DMS114 treated with DMSO at 0.1 percent for 48 hours (cell line): ENCODE measurements at regions not wholly inside any gene's neighbourhood (a gene's known extent, or its start where the extent isn't known, plus 50 kb on each side); places are given as distances from the start of the nearest gene placed in this dataset.
"Not testable (repeated sequence)": the region's sequence is repeated elsewhere in the genome, so short reads cannot be mapped to it uniquely, and the experiment has no call there.

ENCODE experiments used
- DNase-seq: peaks from one replicate; lab custom pipeline; 2025; ENCODE audit not compliant: unreplicated experiment; lab: John Stamatoyannopoulos, UW

DNA sequence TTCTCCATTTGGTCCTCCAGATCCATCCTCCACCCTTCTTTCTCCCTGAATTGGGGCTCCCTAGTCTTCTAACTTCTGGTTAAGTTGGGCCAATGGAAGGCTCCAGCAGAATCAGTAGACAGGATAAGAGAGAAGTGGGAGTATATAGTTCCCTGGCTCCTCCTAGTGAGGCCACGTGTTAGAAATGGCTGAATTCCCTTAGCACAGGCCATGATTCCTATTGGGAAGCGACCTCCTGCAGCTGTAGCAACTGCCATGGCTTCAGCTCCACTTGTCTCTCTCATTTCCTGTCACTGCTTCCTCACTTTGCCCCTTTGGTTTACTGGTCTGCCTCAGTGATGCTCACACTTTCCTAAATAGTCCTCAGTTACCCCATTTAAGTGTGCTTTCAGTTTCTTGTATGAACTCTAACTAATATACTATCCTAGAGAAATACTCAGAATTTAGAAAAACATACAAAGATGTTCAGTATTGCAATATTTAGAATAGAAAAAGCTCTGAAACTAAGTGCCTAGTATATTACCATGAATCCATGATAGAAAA, 104.8 kb upstream of the SMARCA2 start:
- no peak for DNase-seq

DNA sequence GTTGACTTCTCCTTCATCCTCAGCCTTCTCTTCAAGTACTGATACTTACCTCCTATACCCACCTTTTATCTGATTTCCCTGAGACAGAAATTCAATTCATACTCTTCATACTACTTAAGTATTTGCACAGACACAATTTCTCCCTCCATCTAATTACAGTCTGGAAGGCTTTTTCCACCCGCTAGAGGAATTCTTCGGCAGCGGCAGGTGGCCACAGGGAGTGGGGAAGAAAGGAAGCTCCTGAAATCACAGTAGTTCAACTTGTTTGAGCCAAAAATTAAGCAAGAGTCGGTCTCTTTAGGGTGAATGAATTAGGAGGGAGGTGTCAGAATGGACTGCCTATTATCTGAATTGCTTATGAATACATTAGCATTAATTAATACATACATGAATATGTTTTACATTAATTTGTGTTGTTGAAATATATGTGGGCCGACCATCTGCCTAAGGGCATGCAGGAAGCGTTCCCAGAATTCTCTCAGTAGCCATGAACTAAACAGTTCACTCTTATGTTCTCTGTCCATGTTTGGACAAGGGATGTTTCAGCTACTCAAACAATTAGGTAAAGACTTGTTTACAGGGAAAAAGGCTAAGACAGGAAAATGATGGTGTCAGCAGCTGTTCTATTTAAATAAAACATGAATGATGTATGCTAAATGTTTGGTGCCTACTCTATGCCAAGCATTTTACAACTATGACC, 101.4 kb upstream of the SMARCA2 start:
- no peak for DNase-seq

DNA sequence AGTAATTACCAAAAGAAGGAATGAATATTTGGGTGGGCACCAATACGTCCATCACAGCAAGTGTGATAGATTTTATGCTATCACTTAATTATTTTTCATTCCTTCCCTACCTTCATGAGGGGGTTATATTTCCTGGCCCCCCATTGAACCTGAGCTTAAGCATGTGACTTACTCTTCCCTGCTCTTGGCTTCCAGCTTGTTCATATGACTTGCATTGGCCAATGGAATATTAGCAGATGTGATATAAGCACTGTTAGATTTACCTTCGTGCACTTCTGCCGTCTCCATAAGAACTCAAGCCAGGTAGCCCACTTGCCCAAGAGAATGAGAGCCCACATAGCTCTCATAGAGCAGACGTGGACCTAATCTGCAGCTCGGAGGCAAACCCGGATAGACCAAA, 99.1 kb upstream of the SMARCA2 start:
- no peak for DNase-seq

DNA sequence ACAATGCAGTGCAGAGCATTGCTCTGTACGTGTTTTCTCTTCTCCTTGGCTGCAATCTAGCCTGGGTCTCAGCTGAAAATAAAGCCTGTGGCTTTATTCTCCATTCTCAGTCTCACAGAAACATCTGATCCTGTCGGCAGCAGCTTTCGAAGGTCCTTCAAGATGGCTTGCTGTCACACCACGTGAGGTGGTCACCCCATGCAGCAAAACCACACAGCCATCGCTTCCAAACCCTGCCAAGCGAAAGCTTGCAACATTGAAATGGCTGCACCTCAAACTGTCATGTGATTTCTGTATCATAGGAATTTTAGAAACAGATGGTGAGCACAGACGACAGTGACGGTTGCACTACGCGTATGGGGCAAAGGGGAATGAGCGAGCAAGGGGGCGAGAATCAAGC, 98.5 kb upstream of the SMARCA2 start:
- DNase-seq, result no peak

DNA sequence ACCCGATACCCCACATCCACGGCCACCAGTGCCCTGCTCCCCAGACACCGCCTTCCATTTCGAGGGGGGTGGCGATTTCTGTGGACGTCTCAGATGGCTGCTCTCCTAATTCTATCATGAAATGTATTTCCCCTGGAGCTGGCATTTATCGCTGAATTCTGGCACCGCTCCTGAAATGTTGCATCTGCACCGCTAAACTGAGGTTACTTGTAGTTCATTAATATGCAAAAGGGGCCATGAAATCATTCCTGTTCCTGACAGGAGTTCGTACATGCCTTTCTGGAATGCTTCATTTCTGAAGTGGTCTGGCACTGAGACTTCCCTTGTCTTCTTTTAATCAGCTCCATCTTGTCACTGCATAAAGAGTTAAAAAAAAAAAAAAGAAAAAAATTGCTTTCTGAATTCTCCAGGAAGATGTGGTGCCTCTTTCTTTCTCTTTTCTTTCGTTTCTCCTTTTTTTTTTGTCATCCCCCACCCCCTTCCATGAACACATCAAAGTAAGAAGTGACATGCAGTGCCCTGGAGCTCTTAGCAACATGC, 97.7 kb upstream of the SMARCA2 start:
- DNase-seq, result no peak

DNA sequence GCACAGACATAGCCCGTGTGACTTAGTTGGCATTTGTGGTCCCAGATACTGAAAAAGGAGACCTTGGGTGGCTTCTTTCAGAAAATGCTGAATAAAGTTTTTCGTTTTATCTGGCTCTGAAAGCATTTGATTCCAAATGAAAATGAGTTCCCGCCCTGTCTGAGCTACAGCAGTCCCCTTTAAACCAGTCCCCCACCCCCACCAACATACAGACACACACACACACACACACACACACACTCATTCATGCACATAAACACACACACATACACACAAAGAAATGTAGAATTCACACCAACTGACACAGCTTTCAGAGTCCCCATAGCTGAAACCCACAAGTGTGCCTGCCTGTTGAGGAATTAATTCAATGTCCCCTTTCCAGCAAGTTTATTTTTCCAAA, 97.0 kb upstream of the SMARCA2 start:
- no peak for DNase-seq

DNA sequence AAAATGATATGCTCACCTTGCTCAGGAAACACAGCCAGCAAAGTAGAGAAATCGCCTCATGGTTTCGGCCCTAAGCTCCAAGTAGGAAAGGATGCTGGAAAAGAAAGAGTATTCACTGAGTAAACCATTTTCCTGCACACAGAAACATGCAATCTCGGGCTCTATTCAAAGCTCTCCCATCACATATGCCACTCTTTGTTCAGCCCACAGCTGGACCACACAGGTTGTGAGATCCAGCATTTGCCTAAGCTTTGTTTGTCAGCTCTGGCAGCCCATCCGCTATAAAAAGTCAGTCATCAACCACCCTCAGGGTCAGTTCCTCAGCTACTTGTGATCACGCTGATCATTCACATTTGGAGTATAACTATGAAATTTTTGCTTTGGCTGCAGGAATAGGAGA, 96.5 kb upstream of the SMARCA2 start:
- DNase-seq, result no peak

DNA sequence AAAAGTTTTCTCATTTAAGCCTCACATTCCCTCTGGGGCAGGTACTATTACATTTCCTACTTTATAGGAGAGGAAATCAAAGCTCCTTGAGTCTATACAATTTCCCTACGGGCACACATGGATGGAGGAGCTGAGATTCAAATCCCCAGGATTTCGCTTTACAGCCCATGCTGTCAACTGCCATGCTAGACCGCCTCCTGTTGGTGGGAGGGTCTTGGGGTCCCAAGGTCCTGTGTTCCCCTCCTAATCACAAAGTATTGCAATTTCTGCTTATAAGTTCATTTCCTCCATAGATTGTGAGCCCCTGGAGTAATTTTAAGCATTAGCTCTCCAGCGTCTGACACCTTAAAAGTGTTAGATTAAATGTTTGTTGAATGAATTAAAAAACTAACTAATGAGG, 95.9 kb upstream of the SMARCA2 start:
- DNase-seq, result no peak

DNA sequence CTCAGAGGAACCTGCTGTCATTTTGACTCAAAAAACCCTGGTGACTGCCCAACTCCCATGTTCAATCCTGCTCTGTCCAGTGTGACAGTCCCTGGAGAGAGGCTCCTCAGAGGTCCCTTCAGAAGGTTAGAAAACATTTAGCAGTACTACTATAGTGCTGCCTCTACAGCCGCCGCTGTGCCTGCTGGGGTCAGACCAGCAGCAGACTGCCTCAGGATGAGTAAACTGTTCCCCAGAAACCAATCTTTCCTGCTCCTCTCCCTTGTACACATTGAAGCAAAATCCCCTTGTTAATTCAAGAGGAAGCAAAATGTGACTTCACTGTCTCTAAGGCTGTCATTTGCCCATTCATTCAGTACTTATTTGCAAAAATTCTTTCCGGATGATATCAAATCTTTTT, 94.8 kb upstream of the SMARCA2 start:
- no peak for DNase-seq

DNA sequence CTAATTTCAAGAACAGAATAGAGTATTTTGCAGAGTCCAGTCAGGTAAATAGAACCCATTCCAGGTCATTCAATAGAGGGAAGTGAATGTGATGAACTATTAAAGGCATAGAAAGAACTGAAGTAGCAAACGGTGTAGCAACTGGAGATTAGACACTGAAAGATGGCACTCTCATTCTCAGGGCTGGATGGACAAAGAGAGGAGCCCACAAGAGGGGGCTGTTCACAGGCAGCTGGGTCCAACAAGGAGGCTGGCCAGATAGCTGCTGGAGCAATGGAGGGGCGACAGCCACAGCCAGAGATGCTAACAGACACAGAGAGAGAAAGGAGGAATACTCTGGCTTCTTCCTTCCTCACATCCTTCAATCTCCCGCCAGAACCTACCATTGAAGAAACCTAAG, 93.1 kb upstream of the SMARCA2 start:
- DNase-seq, result no peak

DNA sequence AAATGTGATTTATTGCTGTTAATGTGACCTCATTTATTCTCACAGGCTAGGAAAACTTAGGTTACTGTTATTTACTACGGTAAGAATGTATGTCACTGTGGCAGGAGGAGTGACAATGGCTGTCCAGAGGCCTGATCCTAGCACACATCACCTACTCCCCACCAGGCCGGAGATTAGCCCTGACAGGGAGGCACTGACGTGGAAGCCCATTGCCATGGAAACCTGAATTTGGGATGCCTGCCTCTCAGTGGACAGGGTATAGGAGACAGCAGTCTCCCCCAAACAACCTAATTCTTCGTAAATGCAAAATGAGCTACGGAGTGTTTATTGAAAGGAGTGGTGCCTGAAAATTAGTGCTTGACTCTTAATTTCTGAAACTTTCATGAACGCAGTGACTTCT, 87.6 kb upstream of the SMARCA2 start:
- DNase-seq, result no peak

DNA sequence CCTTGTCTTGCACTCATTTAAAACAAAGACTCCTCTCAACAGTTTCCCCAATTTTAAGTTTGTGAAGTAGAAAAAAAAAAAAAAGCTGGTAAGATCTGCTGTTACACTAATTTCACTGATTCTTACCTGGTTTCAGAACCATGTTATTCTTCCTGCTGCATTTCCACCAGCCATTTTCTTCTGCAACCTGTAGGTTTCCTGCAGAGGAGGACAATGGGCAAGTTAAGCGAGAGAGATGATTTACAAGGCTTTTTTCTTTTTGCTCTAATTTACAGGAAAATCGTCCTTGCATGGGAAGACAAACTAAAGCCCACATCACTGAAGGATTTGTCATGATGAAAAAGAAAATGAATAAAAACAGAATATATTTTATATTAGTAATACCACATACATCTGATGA, 86.0 kb upstream of the SMARCA2 start:
- no peak for DNase-seq

DNA sequence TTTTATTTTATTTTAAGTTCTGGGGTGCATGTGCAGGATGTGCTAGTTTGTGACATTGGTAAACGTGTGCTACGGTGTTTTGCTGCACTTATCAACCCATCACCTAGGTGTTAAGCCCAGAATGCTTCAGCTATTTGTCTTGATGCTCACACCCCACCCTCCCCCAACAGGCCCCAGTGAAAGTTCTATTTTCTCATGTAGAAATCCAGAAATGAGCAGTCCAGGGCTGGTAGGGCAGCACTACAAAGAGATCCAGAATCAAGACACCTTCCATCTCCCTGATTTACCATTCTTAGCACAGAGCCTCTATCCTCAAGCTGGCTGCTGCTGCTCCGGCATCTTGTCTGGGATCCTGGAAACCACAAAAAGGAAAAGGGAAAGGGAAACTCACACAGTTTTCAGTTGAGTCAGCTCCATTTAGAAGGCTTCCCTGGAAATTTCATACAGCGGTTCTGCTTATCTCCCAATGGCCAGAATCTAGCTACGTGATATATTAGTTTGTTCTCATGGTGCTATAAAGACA, 85.4 kb upstream of the SMARCA2 start:
- DNase-seq, result no peak

DNA sequence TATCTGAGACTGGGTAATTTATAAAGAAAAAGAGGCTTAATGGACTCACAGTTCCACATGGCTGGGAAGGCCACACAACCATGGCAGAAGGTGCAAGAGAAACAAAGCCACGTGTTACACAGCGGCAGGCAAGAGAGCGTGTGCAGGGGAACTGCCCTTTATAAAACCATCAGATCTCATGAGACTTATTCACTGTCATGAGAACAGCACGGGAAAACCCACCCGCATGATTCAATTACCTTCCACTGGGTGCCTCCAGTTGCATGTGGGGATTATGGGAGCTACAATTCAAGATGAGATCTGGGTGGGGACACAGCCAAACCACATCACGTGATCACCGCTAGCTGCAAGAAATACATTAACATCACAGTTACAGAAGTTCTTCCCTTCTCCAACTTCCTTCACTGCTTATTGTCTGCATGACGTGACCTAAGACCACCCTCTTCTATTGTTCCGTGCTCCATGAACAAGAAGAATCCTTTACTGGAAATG, 84.9 kb upstream of the SMARCA2 start:
- DNase-seq, result not testable (repeated sequence)

DNA sequence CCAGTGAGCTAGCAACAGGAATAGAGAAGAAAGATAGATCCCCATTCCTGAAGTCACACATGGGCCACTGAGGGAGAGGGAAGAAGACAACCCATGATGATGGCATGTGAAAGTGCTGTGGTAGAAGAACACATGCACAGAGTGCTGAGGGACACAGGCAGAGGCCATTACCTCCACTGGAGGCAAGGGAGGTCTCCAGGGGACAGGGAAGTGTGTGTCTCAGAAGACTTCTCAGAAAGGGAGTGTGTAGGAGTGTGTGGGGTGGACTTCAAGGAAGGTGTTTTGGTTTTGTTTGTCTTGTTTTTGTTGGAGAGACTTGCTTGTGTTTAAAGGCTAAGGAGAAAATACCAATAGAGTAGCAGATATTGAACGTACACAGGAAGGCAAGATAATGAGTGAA, 77.0 kb upstream of the SMARCA2 start:
- DNase-seq, result no peak

DNA sequence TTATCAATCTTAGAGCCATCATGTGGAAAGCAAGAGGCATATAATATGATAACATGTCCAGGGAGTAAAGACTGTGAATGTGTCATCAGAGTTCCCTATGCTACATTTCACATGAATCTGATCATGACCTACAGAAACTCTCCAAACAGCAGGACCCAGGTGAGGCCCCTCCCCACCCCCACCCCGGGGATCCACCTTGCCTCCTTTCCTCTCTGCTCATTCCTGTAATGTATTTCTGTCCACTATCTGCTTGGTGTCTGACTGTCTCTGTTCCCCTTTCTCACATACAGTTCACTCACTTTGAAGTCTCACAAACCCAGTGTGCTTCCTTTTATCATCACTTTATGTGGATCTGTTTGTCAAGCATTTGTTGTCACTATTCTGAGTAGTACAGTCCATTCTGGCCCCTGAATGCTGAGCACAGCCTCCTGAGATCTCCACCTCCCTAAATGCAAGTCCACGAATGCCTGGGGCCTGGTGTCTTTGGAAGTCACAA, 76.4 kb upstream of the SMARCA2 start:
- DNase-seq, result no peak

DNA sequence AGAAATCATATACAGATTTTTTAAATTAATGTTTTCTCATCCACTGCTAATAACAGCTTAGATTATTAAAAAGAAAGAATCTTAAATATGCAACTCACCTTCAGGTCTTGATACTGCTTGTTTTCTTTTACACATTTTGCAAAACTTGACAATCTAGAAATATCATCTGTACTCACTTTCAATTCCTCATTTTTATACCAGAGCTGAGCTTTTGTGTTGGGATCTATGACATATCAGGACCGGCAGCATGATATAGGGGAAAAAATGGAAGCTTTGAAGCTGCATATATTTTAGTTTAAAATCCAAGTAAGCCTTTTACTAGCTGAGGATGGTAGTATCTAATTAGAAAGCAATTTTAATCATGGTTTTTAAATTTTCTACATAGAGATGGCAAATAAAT, 75.7 kb upstream of the SMARCA2 start:
- no peak for DNase-seq

DNA sequence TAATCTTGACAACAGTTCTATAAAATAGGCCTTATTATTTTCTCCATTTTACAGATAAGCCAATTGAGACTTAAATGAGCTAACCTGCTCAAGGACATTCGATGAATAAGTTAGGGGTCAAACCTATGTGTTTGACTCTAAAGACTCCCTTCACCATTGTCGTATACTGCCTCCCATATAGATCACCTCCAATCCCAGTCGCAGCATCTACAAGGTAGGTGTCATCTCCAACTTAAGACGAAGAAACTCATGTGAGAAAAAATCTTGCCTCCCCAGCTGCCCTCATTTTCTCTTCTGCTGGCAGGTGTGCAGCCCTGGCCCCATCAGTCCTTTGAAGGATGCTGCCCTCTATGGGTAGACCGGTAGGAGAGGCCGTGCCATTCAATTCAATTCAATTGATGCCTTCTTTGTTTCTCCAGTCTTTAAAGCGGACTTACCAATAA, 75.2 kb upstream of the SMARCA2 start:
- DNase-seq, result no peak

DNA sequence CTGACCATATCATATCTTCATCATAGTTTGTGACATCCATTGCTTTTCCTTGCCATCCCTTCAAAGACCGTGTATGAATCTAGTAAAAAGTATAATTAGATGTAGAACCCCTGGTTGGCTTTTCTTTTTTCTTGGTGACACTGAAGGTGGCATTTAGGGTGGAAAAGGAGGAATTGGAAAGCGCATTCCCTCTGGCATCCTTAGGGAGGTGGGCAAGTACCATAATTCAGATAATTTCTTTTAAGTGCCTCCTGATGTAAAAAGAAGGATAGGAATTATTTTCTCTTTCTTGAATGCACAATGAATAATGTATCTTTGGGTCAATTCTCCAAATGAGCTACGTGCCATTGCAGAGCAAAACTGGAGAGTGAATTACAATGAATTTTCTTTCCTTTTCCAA, 73.2 kb upstream of the SMARCA2 start:
- no peak for DNase-seq

DNA sequence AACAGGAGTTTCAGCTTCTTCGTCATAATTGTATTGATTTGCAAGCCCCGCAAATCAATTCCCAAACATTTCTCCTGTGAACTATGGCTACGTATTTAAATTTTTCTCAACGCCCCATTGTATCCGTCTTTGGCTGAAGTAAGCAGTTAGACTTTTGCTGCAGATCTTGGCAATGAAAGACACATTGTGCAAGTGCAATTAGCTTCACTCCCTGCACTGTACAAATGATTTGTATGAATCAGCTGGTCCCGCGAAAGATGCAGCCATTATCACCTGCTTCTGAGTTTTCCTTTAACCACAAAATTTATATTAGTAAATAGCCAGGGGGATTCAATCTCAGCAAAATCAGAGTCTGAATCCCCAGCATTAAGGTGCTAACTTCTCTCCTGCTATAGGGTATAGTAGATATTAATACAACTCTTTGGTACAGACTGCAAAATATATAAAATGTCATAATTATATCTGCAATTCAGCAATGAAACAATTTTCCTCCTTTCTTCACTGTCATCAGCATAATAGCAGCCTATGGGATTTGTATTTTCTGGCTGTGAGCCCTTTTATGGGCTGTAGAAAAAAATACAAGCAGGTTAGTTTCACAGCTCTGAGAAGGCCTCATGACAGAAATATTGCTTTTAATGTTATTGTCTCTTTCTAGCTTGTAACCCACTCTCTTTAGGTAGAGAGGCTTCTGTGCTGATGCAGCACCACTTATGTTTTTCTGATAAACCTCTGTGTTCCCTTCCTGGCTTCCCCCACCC, 68.4 kb upstream of the SMARCA2 start:
- DNase-seq, result no peak

DNA sequence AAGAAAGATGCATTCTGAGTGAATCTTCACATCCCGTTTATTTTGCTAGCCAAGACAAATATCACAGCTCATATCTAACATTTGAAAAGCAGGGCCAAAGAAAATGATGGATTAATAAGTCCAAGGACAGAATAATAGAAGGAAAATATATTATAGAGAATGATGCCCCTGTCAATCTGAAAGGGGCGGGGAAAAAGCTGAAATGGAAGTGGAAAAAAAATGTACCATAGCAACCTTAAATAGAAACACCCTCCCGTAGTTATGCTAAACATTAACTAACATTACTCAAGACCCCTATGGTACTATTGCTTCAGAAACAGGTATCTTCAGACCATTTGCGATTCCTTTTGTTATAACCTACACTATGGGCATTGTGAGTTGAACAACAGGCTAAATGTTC, 67.7 kb upstream of the SMARCA2 start:
- no peak for DNase-seq

DNA sequence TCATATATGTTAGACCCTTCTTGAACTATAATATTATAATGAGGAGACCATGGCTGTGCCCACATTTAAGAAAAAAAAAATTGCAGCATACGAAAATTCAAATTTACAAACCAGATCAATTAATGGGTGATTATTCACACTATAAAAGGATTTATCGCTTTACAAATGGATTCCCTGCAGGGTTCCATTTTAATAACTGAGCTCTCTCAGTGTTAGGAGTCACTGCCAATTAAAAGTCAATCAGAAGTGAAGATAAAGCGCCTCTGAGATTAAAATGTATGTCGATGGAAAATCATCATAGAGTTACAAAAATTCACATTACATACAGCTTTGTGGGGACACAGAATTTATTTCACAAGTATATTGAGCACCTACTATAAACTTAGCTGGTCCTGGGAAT, 66.6 kb upstream of the SMARCA2 start:
- no peak for DNase-seq
